Stomach (tissue), 4 donors: ENCODE measurements at regions not wholly inside any gene's neighbourhood (a gene's known extent, or its start where the extent isn't known, plus 50 kb on each side); places are given as distances from the start of the nearest gene placed in this dataset.

Source experiments
- EP300 ChIP-seq: sonication (generic); formaldehyde crosslinking; IDR thresholded peaks from one replicate; pipeline ENCODE4 v1.6.1; 2017; ENCODE audit warnings: antibody characterized with exemption
- POLR2A ChIP-seq, 4 donors: fragments of 450-650 bp; IDR thresholded peaks; one replicate each; pipeline ENCODE4 v1.6.1; 2016; ENCODE audit warnings: antibody characterized with exemption in 4 of 4, control low read depth in 2 of 4, mild to moderate bottlenecking in 1 of 4, moderate library complexity in 1 of 4
- TF ChIP-seq, protein P1 (sequence below), 7 experiments: fragments of 450-650 bp in 4 of 7; fragments of 200-600 bp in 3 of 7; sonication (generic) in 3 of 7; IDR thresholded peaks; one replicate each; pipeline ENCODE4 v1.5.1; 2016 to 2019; ENCODE audit warnings: antibody characterized with exemption in 7 of 7, control low read depth in 2 of 7, mild to moderate bottlenecking in 1 of 7

DNA sequence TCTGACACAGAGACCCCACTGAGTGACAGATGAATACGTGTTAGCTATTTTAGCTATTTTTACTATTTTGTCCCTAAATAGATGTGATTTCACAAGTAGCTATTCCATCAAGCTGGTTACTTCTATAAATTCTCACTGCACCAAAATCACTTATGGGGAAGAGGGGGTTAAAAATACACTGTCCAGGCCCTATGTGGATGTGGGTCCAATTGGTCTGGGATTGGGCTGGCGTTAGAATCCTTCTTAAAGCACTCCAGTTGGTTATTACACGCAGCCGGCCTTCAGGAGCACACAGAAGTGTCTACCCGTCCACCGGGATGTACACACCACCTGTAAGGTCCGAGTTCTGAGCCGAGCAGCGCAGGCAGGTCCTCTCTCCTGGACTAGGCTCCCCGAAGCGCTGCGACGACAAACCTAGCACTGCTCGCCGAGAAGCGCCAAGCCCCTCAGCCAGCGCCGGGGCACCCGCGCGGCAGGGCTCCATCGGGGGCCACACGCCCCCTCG, 222.3 kb upstream of the MKLN1 start:
- TF ChIP-seq, protein P1, sequence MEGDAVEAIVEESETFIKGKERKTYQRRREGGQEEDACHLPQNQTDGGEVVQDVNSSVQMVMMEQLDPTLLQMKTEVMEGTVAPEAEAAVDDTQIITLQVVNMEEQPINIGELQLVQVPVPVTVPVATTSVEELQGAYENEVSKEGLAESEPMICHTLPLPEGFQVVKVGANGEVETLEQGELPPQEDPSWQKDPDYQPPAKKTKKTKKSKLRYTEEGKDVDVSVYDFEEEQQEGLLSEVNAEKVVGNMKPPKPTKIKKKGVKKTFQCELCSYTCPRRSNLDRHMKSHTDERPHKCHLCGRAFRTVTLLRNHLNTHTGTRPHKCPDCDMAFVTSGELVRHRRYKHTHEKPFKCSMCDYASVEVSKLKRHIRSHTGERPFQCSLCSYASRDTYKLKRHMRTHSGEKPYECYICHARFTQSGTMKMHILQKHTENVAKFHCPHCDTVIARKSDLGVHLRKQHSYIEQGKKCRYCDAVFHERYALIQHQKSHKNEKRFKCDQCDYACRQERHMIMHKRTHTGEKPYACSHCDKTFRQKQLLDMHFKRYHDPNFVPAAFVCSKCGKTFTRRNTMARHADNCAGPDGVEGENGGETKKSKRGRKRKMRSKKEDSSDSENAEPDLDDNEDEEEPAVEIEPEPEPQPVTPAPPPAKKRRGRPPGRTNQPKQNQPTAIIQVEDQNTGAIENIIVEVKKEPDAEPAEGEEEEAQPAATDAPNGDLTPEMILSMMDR (IDR thresholded peaks at IDR 0.05): no peak
- TF ChIP-seq EP300: no peak
- no peak for TF ChIP-seq POLR2A (IDR thresholded peaks at IDR 0.05)
